NCI-H2196 treated with DMSO at 0.1 percent for 48 hours (cell line): ENCODE measurements at regions not wholly inside any gene's neighbourhood (a gene's known extent, or its start where the extent isn't known, plus 50 kb on each side); places are given as distances from the start of the nearest gene placed in this dataset.
"Not testable (repeated sequence)": the region's sequence is repeated elsewhere in the genome, so short reads cannot be mapped to it uniquely, and the experiment has no call there.

Experiments used
- DNase-seq: peaks from one replicate; lab custom pipeline; 2025; ENCODE audit not compliant: unreplicated experiment; lab: John Stamatoyannopoulos, UW

DNA sequence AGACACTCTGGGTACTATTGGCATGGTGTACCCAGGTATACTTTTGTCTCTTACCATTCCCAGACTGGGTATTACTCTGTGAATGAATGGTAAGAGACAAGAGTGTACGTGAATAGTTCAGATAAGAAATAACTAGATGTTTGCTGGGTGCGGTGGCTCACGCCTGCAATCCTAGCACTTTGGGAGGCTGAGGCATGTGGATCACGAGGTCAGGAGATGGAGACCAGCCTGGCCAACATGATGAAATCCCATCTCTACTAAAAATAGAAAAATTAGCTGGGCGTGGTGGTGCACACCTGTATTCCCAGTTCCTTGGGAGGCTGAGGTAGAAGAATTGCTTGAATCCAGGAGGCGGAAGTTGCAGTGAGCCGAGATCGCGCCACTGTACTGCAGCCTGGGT, 75.8 kb upstream of the VKORC1L1 start:
- not testable (repeated sequence) for DNase-seq

DNA sequence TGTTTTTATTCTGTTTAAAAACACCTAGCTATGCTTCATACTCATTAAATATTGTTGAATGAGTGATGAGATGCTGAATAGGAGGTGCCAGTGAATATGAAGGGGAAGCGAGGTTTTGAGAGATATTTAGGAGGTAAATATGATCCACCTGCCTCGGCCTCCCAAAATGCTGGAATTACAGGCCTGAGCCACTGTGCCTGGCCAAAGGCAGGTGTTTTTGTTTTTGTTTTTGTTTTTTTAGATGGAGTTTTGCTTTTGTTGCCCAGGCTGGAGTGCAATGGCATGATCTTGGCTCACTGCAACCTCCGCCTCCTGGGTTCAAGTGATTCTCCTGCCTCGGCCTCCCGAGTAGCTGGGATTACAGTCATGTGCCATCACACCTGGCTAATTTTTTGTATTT, 75.3 kb upstream of the VKORC1L1 start:
- DNase-seq: not testable (repeated sequence)

DNA sequence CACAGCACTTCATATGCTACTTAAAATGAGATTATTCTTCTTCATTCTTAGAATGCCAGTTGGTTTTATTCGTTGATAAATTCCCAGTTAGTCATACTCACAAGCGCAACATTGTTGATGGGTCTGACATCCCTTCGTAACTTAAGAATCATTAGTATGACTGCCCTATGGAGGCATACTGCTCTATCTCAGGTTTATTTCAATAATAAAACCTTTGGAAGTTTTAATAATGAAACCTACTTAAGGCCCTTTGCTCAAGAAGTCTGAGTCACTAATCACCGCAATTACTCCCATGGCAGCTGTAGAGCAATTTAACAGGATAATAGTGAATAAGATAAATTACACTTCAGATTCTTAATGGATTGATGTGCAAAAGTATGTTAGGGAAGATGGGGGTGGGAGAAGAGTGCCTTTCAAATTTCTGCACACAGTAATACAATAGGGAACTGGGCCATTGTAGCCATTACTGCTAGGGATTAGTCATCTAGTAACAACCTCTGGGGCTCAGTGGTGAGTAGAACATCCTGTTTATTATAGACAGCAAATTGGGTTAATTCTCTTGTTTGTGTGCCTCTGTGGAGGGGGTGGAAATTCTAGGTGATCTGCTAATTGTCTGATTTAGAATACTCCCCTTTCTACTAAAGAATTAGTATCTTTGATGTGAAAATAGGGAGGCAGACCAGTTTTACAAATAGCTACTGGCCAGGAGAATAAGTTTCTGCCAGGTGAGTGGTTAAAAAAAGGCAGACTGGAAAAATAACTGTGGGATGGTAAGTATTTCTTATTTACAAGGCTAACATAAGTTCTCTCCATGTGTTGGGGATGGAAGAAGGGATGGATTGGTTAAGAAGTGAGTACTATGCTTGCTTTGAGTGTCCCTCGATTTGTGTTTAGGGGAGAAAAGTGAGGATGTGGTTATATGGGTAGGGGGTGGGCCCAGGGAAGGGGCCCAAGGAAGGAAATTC, 74.5 kb upstream of the VKORC1L1 start:
- DNase-seq: no peak

DNA sequence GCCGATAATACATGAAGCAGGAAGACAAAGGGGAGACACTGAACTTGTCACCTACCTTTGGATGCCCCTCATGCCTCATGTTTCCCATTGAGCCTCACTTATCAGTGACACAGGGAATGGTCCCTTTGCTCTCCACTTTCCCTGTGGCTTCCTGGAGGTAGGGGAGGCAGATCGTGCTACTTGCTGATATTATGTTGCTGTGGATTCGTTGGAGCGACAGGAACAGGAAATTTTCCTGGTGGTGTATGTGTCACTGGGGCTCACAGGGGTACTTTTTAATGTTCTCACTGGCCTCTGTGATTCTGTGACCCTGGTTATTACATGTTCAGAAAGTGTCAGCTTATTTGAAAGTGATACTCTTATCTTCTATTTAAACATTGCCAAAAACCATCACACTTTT, 72.7 kb upstream of the VKORC1L1 start:
- DNase-seq: not testable (repeated sequence)

DNA sequence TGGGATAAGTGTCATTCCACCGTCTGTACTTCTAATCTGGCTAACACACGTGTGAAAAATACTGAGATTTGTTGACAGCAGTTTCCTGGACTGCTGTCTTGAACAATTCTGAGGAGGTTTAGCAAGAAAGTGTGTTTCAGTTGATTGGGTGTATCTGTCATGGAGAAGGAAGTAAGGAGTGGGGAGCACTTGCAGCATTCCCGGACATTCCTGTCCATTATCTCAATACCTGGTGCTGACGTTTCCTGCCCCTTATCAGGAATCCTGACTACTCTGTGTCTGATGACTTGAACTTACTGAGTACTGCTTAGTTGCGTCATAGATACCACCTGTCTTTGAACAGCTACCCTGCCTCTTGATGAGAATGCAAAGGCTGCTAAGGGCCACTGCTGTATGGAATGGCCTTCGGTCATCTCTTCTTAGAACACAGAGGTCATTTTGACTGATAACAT, 72.0 kb upstream of the VKORC1L1 start:
- no peak for DNase-seq

DNA sequence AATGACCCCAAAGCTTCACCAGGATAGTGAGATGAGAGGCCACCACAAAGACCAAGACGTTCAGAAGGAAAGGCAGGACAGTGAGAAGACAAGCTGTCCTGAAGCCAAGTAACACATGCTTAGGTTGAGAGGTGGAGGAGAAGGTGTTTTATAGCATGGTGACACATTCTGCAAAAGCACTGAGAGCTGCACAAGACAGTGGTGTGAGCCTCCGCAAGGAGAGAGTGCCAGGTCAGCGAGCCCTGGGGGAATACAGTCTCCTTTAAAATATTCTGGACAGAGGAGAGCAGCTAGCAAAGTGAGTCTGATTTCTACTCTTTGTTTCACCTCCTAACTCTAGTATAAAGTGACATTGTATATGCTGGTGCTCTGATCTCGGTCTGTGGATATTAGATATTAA, 68.0 kb upstream of the VKORC1L1 start:
- DNase-seq: no peak

DNA sequence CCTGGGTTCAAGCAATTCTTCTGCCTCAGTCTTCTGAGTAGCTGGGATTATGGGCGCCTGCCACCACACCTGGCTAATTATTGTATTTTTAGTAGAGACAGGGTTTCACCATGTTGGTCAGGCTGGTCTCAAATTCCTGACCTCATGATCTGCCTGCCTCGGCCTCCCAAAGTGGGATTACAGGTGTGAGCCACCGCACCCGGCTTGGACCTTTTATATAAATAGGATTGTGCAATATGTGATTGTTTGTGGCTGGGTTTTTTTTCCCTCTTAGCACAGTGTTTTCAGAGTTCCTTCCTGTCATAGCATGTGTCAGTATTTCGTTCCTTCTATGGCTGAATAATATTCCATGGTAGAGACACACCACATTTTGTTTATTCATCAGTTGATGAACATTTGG, 65.8 kb upstream of the VKORC1L1 start:
- DNase-seq: not testable (repeated sequence)

DNA sequence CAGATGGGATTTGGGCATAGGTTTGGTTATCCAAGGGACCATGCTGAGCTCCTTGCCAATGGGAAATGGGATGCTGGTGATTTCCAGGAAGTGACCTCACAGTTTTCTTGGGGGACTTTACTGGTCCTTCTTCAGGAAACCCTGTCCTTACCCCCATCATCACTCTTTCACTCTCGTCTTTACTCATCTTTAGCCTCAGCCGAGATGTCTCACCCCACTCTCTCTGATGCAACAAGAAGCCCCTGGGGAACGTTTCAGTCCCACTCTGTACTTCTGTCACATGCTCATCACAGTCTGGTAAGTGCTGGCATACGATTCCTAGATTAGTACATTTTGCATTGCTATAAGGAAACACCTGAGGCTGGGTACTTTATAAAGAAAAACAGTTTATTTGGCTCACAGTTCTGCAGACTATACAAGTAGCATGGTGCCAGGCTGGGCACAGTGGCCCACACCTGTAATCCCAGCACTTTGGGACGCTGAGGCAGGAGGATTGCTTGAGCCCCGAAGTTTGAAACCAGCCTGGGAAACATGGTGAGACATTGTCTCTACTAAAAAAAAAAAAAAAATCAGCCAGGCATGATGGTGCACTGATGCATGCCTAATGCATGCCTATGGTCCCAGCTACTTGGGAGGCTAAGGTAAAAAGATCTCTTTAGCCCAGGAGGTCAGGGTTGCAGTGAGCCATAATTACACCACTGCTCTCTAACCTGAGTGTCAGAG, 63.5 kb upstream of the VKORC1L1 start:
- DNase-seq: no peak

DNA sequence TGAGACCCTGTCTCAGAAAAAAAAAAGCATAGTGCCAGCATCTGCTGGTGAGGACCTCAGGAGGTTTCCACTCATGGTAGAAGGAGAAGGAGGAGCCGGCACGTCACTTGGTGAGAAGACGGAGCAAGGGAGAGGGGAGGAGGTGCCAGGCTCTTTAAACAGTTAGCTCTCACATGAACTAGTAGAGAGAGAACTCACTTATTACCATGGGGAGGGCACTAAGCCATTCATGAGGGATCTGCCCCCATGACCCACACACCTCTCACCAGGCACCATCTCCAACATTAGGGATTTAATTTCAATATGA, 62.9 kb upstream of the VKORC1L1 start:
- no peak for DNase-seq

DNA sequence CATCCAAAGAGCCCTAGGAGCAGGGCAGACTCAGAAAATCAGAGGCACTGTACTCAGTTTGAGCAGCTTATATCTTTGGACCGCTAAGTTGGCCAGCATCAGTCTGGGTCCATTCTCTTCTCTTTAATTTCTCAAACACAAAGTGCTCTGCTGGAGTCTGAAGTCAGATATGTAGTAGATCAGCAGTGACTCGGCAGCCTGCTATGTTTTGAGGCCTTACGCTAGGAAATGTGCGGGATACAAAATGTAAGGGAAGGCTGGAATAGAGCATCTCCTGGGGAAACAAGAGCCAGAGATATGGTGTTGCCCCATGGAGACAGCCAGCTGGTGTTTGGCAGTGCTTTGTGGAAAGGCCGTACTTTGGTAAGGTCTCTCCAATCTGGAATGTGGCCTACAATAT, 60.6 kb upstream of the VKORC1L1 start:
- no peak for DNase-seq

DNA sequence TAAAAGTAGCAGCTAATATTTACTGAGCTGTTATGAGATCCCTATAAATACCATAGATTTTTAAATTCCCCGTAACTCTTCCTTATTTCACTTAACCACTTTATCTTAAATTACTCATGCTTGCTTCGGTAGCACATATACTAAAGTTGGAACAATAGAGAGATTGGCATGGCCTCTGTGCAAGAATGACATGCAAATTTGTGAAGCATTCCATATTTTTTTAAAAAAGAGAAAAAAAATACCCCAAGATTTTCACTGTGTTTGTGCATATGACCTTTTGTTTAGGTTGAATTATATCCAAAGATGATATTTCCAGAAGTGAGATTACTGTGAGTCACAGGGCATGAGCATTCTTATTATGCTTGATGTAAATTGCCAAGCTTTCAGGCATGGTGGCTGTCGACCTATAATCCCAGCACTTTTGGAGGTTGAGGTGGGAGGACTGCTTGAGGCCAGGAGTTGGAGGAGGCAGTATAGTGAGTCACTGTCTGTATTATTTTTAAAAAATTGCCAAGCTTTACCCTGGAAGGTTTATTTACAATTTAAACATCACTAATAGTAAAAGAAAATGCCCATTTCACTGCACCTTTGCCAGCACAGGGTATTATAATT, 58.2 kb upstream of the VKORC1L1 start:
- DNase-seq: not testable (repeated sequence)

DNA sequence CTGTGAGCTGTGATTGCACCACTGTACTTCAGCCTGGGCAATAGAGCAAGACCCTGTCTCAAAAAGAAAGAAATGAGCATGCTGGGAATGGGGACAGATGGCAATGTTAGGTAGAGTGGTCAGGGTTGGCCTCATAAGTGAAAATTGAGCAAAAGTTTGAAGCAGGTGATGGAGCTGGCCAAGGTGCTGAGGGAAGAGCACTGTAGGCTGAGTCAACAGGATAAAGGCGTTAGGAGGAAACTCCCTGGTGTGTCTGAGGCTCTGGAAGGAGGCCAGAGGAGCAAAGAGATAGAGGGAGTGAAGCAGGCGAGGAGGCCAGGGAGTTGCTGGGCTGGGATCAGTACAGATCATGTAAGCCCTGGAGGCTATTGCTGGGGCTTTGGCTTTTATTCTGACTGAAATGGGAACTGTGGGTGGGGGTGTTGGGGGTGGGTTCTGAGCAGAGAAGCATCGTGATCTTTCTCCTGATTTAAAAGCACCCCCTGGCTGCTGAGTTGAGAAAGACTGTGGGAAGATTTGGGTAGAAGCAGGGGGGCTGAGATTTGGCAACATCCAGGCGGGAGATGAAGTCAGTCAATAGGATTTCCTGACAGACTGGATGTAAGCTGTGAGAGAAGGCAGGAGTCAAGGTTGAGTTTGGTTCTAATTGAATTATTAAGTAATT, 52.5 kb upstream of the VKORC1L1 start:
- no peak for DNase-seq
